HG02885 (cell line): ENCODE measurements at regions not wholly inside any gene's neighbourhood (a gene's known extent, or its start where the extent isn't known, plus 50 kb on each side); places are given as distances from the start of the nearest gene placed in this dataset.

Experiments
- ATAC-seq: cut with Tn5 transposase; IDR thresholded peaks from one replicate; pipeline ENCODE4 v1.9.1; 2021; ENCODE audit warnings: mild to moderate bottlenecking; ENCODE audit not compliant: unreplicated experiment, poor library complexity

GRCh38 chr4:100086766-100087431 is 103.4 kb downstream of the DDIT4L start:
- no peak for ATAC-seq

- no peak for ATAC-seq
These were observed 105.4 kb downstream of the DDIT4L start for GRCh38 chr4:100084892-100085291.

GRCh38 chr4:100083289-100083688 is 107.0 kb downstream of the DDIT4L start:
- peak; percentile 41 for ATAC-seq

GRCh38 chr4:100082852-100083251 is 107.4 kb downstream of the DDIT4L start:
- peak; percentile 52 for ATAC-seq

- no peak for ATAC-seq
These were observed 108.8 kb downstream of the DDIT4L start for GRCh38 chr4:100081491-100081890.

- no peak for ATAC-seq
These were observed 111.0 kb downstream of the DDIT4L start for GRCh38 chr4:100079264-100079663.

- no peak for ATAC-seq
These were observed 113.5 kb downstream of the DDIT4L start for GRCh38 chr4:100076753-100077152.

GRCh38 chr4:100075486-100076270 is 114.6 kb downstream of the DDIT4L start:
- no peak for ATAC-seq

GRCh38 chr4:100075056-100075455 is 115.2 kb downstream of the DDIT4L start:
- ATAC-seq: no peak

- no peak for ATAC-seq
These were observed 118.8 kb downstream of the DDIT4L start for GRCh38 chr4:100071506-100071905.

- no peak for ATAC-seq
These were observed 119.4 kb downstream of the DDIT4L start for GRCh38 chr4:100070868-100071267.

GRCh38 chr4:100069207-100069606 is 119.1 kb upstream of the H2AZ1 start:
- ATAC-seq: no peak

GRCh38 chr4:100067255-100067654 is 117.2 kb upstream of the H2AZ1 start:
- no peak for ATAC-seq

- ATAC-seq: no peak
These were observed 113.3 kb upstream of the H2AZ1 start for GRCh38 chr4:100063355-100063754.

- ATAC-seq: no peak
These were observed 112.8 kb upstream of the H2AZ1 start for GRCh38 chr4:100062921-100063320.

GRCh38 chr4:100061835-100062234 is 111.8 kb upstream of the H2AZ1 start:
- ATAC-seq: no peak

- ATAC-seq: peak; percentile 91
These were observed 110.8 kb upstream of the H2AZ1 start for GRCh38 chr4:100060765-100061416.

GRCh38 chr4:100059467-100059866 is 109.4 kb upstream of the H2AZ1 start:
- peak; percentile 38 for ATAC-seq

- ATAC-seq: no peak
These were observed 106.6 kb upstream of the H2AZ1 start for GRCh38 chr4:100056701-100057100.

GRCh38 chr4:100054071-100054470 is 104.0 kb upstream of the H2AZ1 start:
- no peak for ATAC-seq

- ATAC-seq: no peak
These were observed 99.8 kb upstream of the H2AZ1 start for GRCh38 chr4:100049872-100050271.
